Neural progenitor cell (in vitro differentiated cells): ENCODE measurements at regions not wholly inside any gene's neighbourhood (a gene's known extent, or its start where the extent isn't known, plus 50 kb on each side); places are given as distances from the start of the nearest gene placed in this dataset.

Experiments used
- DNase-seq: peaks from one replicate; pipeline ENCODE4 v3.0.0-alpha.2; 2016; ENCODE audit warnings: low spot score
- H2AFZ ChIP-seq: fragments of 200-600 bp; sonication (generic); replicated peaks from 2 replicates; pipeline ENCODE4 v1.6.1; 2016; ENCODE audit warnings: antibody characterized with exemption
- H3F3A ChIP-seq: fragments of 200-600 bp; sonication (generic); 2 replicates; pipeline ENCODE4 v1.6.1; 2016; ENCODE audit warnings: antibody characterized with exemption, low read depth
- H3K27ac ChIP-seq: fragments of 200-600 bp; sonication (generic); 2 replicates; pipeline ENCODE4 v1.5.1; 2016; ENCODE audit warnings: mild to moderate bottlenecking
- H3K27me3 ChIP-seq: fragments of 200-600 bp; sonication (generic); 2 replicates; pipeline ENCODE4 v1.6.1; 2016; ENCODE audit warnings: mild to moderate bottlenecking, moderate library complexity
- H3K36me3 ChIP-seq: fragments of 200-600 bp; sonication (generic); 2 replicates; pipeline ENCODE4 v1.5.1; 2016
- H3K4me1 ChIP-seq: fragments of 200-600 bp; sonication (generic); 2 replicates; pipeline ENCODE4 v1.6.1; 2016; ENCODE audit warnings: mixed run types
- H3K4me2 ChIP-seq: fragments of 200-600 bp; sonication (generic); 2 replicates; pipeline ENCODE4 v1.6.1; 2016
- H3K4me3 ChIP-seq: fragments of 200-600 bp; sonication (generic); 2 replicates; pipeline ENCODE4 v1.5.1; 2016
- H3K79me2 ChIP-seq: fragments of 200-600 bp; sonication (generic); 2 replicates; pipeline ENCODE4 v1.6.1; 2016; ENCODE audit warnings: low read depth
- H3K9ac ChIP-seq: fragments of 200-600 bp; sonication (generic); 2 replicates; pipeline ENCODE4 v1.6.1; 2016
- H3K9me3 ChIP-seq: fragments of 200-600 bp; sonication (generic); 2 replicates; pipeline ENCODE4 v1.5.1; 2016; ENCODE audit warnings: low read depth
- H4K20me1 ChIP-seq: fragments of 200-600 bp; sonication (generic); 2 replicates; pipeline ENCODE4 v1.6.1; 2016; ENCODE audit warnings: low read depth
- H3K27ac Mint-ChIP-seq: 3 replicates; pipeline ENCODE4 v1.8.0; 2021; ENCODE audit warnings: mixed read lengths
- H3K27me3 Mint-ChIP-seq: 2 replicates; pipeline ENCODE4 v1.8.0; 2022; ENCODE audit warnings: low read depth, mild to moderate bottlenecking, inconsistent platforms, moderate library complexity, mixed read lengths; ENCODE audit not compliant: insufficient read depth
- H3K36me3 Mint-ChIP-seq: 3 replicates; pipeline ENCODE4 v1.8.0; 2021; ENCODE audit warnings: mixed read lengths
- H3K4me1 Mint-ChIP-seq: 3 replicates; pipeline ENCODE4 v1.8.0; 2021; ENCODE audit warnings: mixed read lengths
- H3K4me3 Mint-ChIP-seq: 3 replicates; pipeline ENCODE4 v1.8.0; 2021; ENCODE audit warnings: mild to moderate bottlenecking, moderate library complexity, mixed read lengths
- H3K9me3 Mint-ChIP-seq: 3 replicates; pipeline ENCODE4 v1.8.0; 2020; ENCODE audit warnings: mixed read lengths
- EZH2 ChIP-seq: fragments of 200-600 bp; sonication (generic); IDR thresholded peaks from 2 replicates; pipeline ENCODE4 v1.6.1; 2017; ENCODE audit warnings: antibody characterized with exemption, mild to moderate bottlenecking, moderate library complexity
- EZH2phosphoT487 ChIP-seq: fragments of 200-600 bp; sonication (generic); IDR thresholded peaks from 2 replicates; pipeline ENCODE4 v1.6.1; 2017; ENCODE audit warnings: antibody characterized with exemption
- TF ChIP-seq, protein P1 (sequence below): fragments of 200-600 bp; sonication (generic); IDR thresholded peaks from 2 replicates; pipeline ENCODE4 v1.5.1; 2017; ENCODE audit warnings: antibody characterized with exemption, mild to moderate bottlenecking

GRCh38 chr16:20175358-20175757, 101.7 kb upstream of the GPR139 start:
- no peak for TF ChIP-seq EZH2phosphoT487
- no peak for TF ChIP-seq EZH2
- Histone ChIP-seq H3K9me3 (no peaks in the 10 kb centered on the region), H4K20me1 (no peaks in the 10 kb centered on the region), H3F3A (peaks cover 13% of the 10 kb centered on the region), H3K79me2 (no peaks in the 10 kb centered on the region), H3K4me1 (peaks cover 19% of the 10 kb centered on the region), H3K4me2 (peak overlapping the region; percentile 51), H3K27ac (no peak overlapping the region), H2AFZ (peak overlapping the region; percentile 76), H3K36me3 (no peaks in the 10 kb centered on the region), H3K4me3 (no peak overlapping the region), H3K27me3 (no peaks in the 10 kb centered on the region), H3K9ac (no peak overlapping the region)
- H3K9me3 Mint-ChIP-seq: no peaks in the 10 kb centered on the region
- no peak overlapping the region for H3K4me3 Mint-ChIP-seq
- H3K4me1 Mint-ChIP-seq: peaks cover 2% of the 10 kb centered on the region
- DNase-seq: no peak
- H3K27me3 Mint-ChIP-seq: no peaks in the 10 kb centered on the region
- H3K27ac Mint-ChIP-seq: no peak overlapping the region
- no peaks in the 10 kb centered on the region for H3K36me3 Mint-ChIP-seq

GRCh38 chr16:20167323-20167722, 93.6 kb upstream of the GPR139 start:
- H3K4me1 Mint-ChIP-seq: peaks cover 12% of the 10 kb centered on the region
- H3K27me3 Mint-ChIP-seq: peaks cover 7% of the 10 kb centered on the region
- H3K27ac ChIP-seq: no peak overlapping the region

GRCh38 chr16:20166531-20167235, 93.0 kb upstream of the GPR139 start:
- Histone ChIP-seq H3K9ac (no peak overlapping the region), H3K27ac (no peak overlapping the region), H3K27me3 (no peaks in the 10 kb centered on the region), H3K4me2 (no peak overlapping the region), H3K36me3 (no peaks in the 10 kb centered on the region), H3F3A (no peaks in the 10 kb centered on the region), H4K20me1 (no peaks in the 10 kb centered on the region), H3K4me3 (no peak overlapping the region), H3K9me3 (no peaks in the 10 kb centered on the region), H2AFZ (no peak overlapping the region), H3K79me2 (no peaks in the 10 kb centered on the region), H3K4me1 (peaks cover 4% of the 10 kb centered on the region)
- peaks cover 12% of the 10 kb centered on the region for H3K4me1 Mint-ChIP-seq
- peaks cover 7% of the 10 kb centered on the region for H3K27me3 Mint-ChIP-seq
- no peak overlapping the region for H3K27ac Mint-ChIP-seq
- TF ChIP-seq, protein P1, sequence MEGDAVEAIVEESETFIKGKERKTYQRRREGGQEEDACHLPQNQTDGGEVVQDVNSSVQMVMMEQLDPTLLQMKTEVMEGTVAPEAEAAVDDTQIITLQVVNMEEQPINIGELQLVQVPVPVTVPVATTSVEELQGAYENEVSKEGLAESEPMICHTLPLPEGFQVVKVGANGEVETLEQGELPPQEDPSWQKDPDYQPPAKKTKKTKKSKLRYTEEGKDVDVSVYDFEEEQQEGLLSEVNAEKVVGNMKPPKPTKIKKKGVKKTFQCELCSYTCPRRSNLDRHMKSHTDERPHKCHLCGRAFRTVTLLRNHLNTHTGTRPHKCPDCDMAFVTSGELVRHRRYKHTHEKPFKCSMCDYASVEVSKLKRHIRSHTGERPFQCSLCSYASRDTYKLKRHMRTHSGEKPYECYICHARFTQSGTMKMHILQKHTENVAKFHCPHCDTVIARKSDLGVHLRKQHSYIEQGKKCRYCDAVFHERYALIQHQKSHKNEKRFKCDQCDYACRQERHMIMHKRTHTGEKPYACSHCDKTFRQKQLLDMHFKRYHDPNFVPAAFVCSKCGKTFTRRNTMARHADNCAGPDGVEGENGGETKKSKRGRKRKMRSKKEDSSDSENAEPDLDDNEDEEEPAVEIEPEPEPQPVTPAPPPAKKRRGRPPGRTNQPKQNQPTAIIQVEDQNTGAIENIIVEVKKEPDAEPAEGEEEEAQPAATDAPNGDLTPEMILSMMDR: no peak
- TF ChIP-seq EZH2 (no peak), EZH2phosphoT487 (no peak)
- no peak overlapping the region for H3K4me3 Mint-ChIP-seq
- peak; percentile 40 for DNase-seq
- no peaks in the 10 kb centered on the region for H3K36me3 Mint-ChIP-seq
- H3K9me3 Mint-ChIP-seq: no peaks in the 10 kb centered on the region

More at GRCh38 chr16:20167323-20167722, 93.6 kb upstream of the GPR139 start:
- Histone ChIP-seq H3K79me2 (no peaks in the 10 kb centered on the region), H3K36me3 (no peaks in the 10 kb centered on the region), H3F3A (no peaks in the 10 kb centered on the region), H3K4me1 (peaks cover 4% of the 10 kb centered on the region), H3K9ac (no peak overlapping the region), H2AFZ (no peak overlapping the region), H3K4me2 (no peak overlapping the region), H4K20me1 (no peaks in the 10 kb centered on the region), H3K27me3 (no peaks in the 10 kb centered on the region), H3K4me3 (no peak overlapping the region), H3K9me3 (no peaks in the 10 kb centered on the region)
- no peak for DNase-seq
- TF ChIP-seq EZH2 (no peak), EZH2phosphoT487 (no peak)
- TF ChIP-seq, protein P1: no peak
- H3K9me3 Mint-ChIP-seq: no peaks in the 10 kb centered on the region
- no peak overlapping the region for H3K4me3 Mint-ChIP-seq
- H3K36me3 Mint-ChIP-seq: no peaks in the 10 kb centered on the region
- no peak overlapping the region for H3K27ac Mint-ChIP-seq

GRCh38 chr16:20153444-20153843, 79.8 kb upstream of the GPR139 start:
- no peaks in the 10 kb centered on the region for H3K79me2 ChIP-seq
- no peak for DNase-seq
- H3K4me2 ChIP-seq: no peak overlapping the region
- Mint-ChIP-seq H3K9me3 (peaks cover 11% of the 10 kb centered on the region), H3K27me3 (peaks cover 2% of the 10 kb centered on the region), H3K4me1 (no peaks in the 10 kb centered on the region), H3K27ac (no peak overlapping the region), H3K36me3 (no peaks in the 10 kb centered on the region), H3K4me3 (no peak overlapping the region)
- TF ChIP-seq EZH2 (no peak), EZH2phosphoT487 (no peak)
- TF ChIP-seq, protein P1: no peak
- no peaks in the 10 kb centered on the region for H3K27me3 ChIP-seq
- H3K4me1 ChIP-seq: no peaks in the 10 kb centered on the region
- H3K36me3 ChIP-seq: no peaks in the 10 kb centered on the region
- H3K9ac ChIP-seq: no peak overlapping the region
- H4K20me1 ChIP-seq: no peaks in the 10 kb centered on the region
- no peak overlapping the region for H2AFZ ChIP-seq
- H3K4me3 ChIP-seq: no peak overlapping the region
- no peaks in the 10 kb centered on the region for H3K9me3 ChIP-seq
- H3F3A ChIP-seq: no peaks in the 10 kb centered on the region
- H3K27ac ChIP-seq: no peak overlapping the region
